Mononuclear cell (primary cell): ENCODE measurements at regions not wholly inside any gene's neighbourhood (a gene's known extent, or its start where the extent isn't known, plus 50 kb on each side); places are given as distances from the start of the nearest gene placed in this dataset.
"Not testable (repeated sequence)": the region's sequence is repeated elsewhere in the genome, so short reads cannot be mapped to it uniquely, and the experiment has no call there.

ENCODE experiments used
- H3K27me3 ChIP-seq: 2 replicates; pipeline ENCODE4 v1.6.0; 2011; ENCODE audit warnings: low read length, control low read depth; ENCODE audit not compliant: insufficient read depth
- H3K4me1 ChIP-seq: 2 replicates; pipeline ENCODE4 v1.5.1; 2011; ENCODE audit warnings: mild to moderate bottlenecking, low read length, control low read depth; ENCODE audit not compliant: insufficient read depth
- H3K4me3 ChIP-seq: 2 replicates; pipeline ENCODE4 v1.5.1; 2011; ENCODE audit warnings: mild to moderate bottlenecking, low read length, moderate library complexity
- H3K9me3 ChIP-seq: 2 replicates; pipeline ENCODE4 v1.5.1; 2011; ENCODE audit warnings: low read depth, mild to moderate bottlenecking, control low read depth, low read length

GRCh38 chr2:236781933-236782816 is 212.6 kb downstream of the ACKR3 start:
- no peak overlapping the region for H3K4me3 ChIP-seq
- no peaks in the 10 kb centered on the region for H3K9me3 ChIP-seq
- H3K27me3 ChIP-seq, result peaks cover 5% of the 10 kb centered on the region

GRCh38 chr2:236782938-236783337 is 213.3 kb downstream of the ACKR3 start:
- peaks cover 12% of the 10 kb centered on the region for H3K4me1 ChIP-seq
- H3K27me3 ChIP-seq, result peaks cover 5% of the 10 kb centered on the region
- no peak overlapping the region for H3K4me3 ChIP-seq

More at GRCh38 chr2:236781933-236782816, 212.6 kb downstream of the ACKR3 start:
- peaks cover 4% of the 10 kb centered on the region for H3K4me1 ChIP-seq

DNA sequence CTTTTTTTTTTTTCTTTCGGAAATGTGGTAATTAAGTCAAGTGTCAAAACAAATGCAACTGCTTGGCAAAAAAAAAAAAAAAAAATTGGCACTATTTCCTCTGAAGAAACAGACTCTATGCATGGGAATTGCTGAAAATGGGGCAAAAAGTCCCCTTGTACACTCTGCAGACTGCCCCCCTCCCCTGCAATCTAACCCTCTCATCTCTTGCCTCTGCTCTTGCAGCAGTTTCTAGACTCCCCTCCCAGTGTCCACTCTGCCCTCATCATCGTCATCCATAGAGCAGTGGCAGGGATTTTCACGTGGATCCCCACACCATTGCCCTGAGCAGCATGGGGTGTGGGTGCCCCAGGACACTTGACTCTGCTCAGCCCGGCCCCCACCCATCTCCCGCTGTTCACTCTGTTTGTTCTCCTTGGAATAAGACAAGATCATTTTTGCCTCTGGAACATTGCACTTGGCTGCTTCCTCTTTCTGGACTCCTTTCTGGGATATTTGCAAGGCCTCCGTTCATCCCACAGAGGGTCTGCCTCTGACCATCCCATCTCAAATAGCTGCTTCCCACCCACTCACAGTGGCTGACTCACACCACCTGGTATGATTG is 213.9 kb downstream of the ACKR3 start:
- H3K4me3 ChIP-seq, result no peak overlapping the region
- H3K4me1 ChIP-seq, result peaks cover 17% of the 10 kb centered on the region
- H3K27me3 ChIP-seq, result peaks cover 5% of the 10 kb centered on the region
- no peaks in the 10 kb centered on the region for H3K9me3 ChIP-seq

More at GRCh38 chr2:236782938-236783337, 213.3 kb downstream of the ACKR3 start:
- no peaks in the 10 kb centered on the region for H3K9me3 ChIP-seq

DNA sequence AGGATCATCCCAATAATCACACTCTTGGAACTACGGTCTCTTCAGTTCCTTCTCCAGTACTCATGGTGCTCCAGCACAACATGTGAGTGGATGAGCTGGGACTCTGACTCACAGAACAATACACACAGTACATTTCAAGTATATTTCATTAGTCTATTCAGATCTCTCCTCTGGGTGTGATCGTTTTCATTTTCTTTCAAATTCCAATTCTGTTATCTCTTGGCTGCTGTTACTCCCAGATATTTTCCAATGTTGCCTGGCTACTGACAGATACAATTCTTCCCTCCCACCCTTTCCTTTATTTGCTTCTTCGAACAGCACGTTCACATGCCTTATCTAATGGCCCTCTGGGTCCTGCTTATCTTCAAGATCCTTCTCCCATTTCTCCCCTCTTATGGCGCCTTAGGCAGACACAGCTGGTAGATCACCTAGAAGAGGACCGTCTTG is 216.0 kb downstream of the ACKR3 start:
- Histone ChIP-seq H3K4me3 (no peak overlapping the region), H3K27me3 (peaks cover 5% of the 10 kb centered on the region), H3K9me3 (no peaks in the 10 kb centered on the region), H3K4me1 (peaks cover 20% of the 10 kb centered on the region)

DNA sequence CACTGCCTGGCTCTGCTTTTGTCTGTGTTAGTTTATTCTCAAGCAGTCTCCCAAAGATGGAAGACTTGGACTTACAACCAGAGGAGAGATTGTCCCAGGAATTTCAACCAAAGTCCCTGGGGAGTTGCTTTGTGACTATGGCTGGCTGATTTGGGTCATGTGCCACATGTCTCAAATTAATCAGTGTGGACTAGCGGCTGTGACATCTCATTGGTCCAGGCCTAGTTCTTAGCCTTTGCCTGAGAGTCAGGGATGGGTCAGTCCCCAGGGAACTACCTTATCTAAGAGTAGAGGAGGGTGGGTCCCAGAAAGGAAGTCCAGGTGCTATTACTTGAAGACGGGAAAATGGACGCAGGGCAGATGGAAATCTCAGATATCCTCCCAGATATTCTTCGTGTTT is 217.1 kb downstream of the ACKR3 start:
- H3K4me1 ChIP-seq, result peaks cover 20% of the 10 kb centered on the region
- H3K4me3 ChIP-seq, result no peak overlapping the region
- no peaks in the 10 kb centered on the region for H3K9me3 ChIP-seq
- peaks cover 5% of the 10 kb centered on the region for H3K27me3 ChIP-seq

DNA sequence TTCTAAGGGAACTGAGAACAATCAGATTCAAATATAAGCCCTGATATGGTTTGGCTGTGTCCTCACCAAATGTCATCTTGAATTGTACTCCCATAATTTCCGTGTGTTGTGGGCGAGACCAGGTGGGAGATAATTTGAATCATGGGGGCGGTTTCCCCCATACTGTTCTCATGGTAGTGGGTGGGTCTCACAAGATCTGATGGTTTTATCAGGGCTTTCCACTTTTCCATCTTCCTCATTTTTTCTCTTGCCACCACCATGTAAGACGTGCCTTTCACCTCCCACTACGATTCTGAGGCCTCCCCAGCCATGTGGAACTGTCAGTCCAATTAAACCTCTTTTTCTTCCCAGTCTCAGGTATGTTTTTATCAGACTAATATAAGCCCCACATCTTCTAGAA is 217.8 kb downstream of the ACKR3 start:
- not testable (repeated sequence) for H3K9me3 ChIP-seq, H3K27me3 ChIP-seq, H3K4me3 ChIP-seq
- peaks cover 20% of the 10 kb centered on the region for H3K4me1 ChIP-seq

- Histone ChIP-seq H3K4me1 (peaks cover 20% of the 10 kb centered on the region), H3K4me3 (no peak overlapping the region), H3K27me3 (no peaks in the 10 kb centered on the region), H3K9me3 (no peaks in the 10 kb centered on the region)
Observed at GRCh38 chr2:236787885-236788284, 218.3 kb downstream of the ACKR3 start.

GRCh38 chr2:236790963-236791362 is 221.3 kb downstream of the ACKR3 start:
- no peak overlapping the region for H3K4me3 ChIP-seq
- no peaks in the 10 kb centered on the region for H3K9me3 ChIP-seq
- H3K27me3 ChIP-seq, result no peaks in the 10 kb centered on the region
- H3K4me1 ChIP-seq, result peaks cover 20% of the 10 kb centered on the region

- Histone ChIP-seq H3K27me3 (no peaks in the 10 kb centered on the region), H3K4me3 (no peak overlapping the region), H3K4me1 (peaks cover 4% of the 10 kb centered on the region), H3K9me3 (no peaks in the 10 kb centered on the region)
Observed at GRCh38 chr2:236793023-236794011, 223.7 kb downstream of the ACKR3 start.

- Histone ChIP-seq H3K27me3 (no peaks in the 10 kb centered on the region), H3K9me3 (no peaks in the 10 kb centered on the region), H3K4me3 (no peak overlapping the region), H3K4me1 (no peaks in the 10 kb centered on the region)
Observed at GRCh38 chr2:236794176-236794957, 224.7 kb downstream of the ACKR3 start.

DNA sequence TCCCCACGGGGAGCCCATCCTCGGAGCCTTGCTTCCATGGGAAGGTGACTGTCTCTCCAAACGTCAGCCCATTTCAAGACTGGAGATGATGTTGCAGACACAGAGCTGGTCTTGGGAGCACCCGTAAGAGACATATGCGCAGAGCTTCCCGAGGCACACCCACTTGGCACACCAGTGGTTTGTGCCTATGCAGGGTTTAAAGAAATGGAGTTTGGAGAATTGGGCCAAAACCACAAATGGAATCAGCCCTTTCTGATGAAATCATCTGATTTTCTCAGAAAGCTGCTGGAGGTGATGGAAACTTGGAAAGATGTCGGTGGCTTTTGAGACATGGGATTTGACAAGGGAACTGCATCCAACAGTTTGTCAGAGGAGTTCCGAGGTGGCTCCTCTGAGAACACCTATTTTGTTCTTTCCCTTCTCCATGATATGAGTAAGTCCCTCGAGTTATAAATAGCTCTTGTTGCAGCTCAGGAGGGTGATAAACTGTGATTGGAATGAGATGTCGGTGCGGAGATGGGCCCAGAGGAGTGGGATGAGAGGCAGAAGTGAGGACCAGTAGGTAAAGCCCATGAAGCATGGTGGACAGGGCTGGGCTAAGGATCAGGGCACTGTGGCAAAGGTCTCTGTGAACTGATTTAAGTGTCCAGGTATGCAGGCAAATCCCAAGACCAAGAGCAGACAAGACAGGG is 225.7 kb downstream of the ACKR3 start:
- H3K4me1 ChIP-seq, result no peaks in the 10 kb centered on the region
- no peak overlapping the region for H3K4me3 ChIP-seq
- no peaks in the 10 kb centered on the region for H3K9me3 ChIP-seq
- no peaks in the 10 kb centered on the region for H3K27me3 ChIP-seq

DNA sequence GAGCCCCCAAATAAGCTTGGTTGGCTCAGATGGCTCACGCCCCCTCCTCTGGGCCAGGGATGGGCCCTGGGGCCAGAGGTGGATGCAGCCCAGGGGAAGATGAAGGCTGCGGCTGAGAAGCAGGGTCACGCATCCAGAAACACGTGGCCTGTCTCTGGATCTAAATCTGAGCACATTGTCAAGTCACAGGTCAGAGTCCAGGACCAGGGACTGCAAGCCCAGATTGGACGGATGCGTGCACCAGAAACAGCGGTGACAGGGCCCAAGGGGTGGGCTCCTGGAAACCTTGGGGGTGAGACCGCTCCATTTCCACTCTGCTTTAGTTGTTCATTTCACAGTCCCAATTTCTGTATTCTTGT is 226.2 kb downstream of the ACKR3 start:
- H3K9me3 ChIP-seq, result no peaks in the 10 kb centered on the region
- no peaks in the 10 kb centered on the region for H3K4me1 ChIP-seq
- no peaks in the 10 kb centered on the region for H3K27me3 ChIP-seq
- H3K4me3 ChIP-seq, result no peak overlapping the region

GRCh38 chr2:236796236-236796635 is 226.6 kb downstream of the ACKR3 start:
- Histone ChIP-seq H3K4me1 (no peaks in the 10 kb centered on the region), H3K9me3 (no peaks in the 10 kb centered on the region), H3K27me3 (no peaks in the 10 kb centered on the region), H3K4me3 (no peak overlapping the region)

DNA sequence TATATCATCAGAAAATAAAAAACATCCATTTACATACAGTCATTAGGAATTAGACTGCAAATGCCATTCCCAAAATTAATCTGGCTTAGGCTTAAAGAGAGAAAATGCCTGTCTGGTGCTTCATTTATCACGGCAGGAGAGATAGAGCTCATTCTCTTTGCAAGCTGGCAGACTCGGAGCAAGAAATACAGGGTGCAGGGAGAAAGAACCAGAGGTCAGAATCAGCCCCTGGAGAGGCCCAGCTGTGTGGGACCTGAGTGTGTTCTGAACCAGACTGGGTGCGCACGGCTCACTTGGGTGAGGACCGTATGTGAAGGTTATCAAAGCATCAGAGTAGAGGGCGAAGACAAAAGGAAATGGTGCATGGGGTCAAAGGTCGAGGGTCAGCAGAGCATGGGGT is 227.8 kb downstream of the ACKR3 start:
- Histone ChIP-seq H3K4me3 (no peak overlapping the region), H3K9me3 (no peaks in the 10 kb centered on the region), H3K4me1 (no peaks in the 10 kb centered on the region), H3K27me3 (no peaks in the 10 kb centered on the region)
